Esophagus (tissue), 2 donors: ENCODE measurements at regions not wholly inside any gene's neighbourhood (a gene's known extent, or its start where the extent isn't known, plus 50 kb on each side); places are given as distances from the start of the nearest gene placed in this dataset.

Experiments
- H3K27ac ChIP-seq, 2 donors: one replicate each; pipeline ENCODE4 v1.5.1; 2013; ENCODE audit warnings: low read depth in 2 of 2, mild to moderate bottlenecking in 2 of 2, inconsistent platforms in 1 of 2, low read length in 1 of 2, moderate library complexity in 1 of 2
- H3K27me3 ChIP-seq, 2 donors: one replicate each; pipeline ENCODE4 v1.6.1; 2013; ENCODE audit warnings: low read length in 2 of 2, control low read depth in 1 of 2, mild to moderate bottlenecking in 1 of 2; ENCODE audit not compliant: insufficient read depth in 2 of 2, control insufficient read depth in 1 of 2
- H3K36me3 ChIP-seq, 2 donors: one replicate each; pipeline ENCODE4 v1.6.1; 2013; ENCODE audit warnings: low read length in 1 of 2; ENCODE audit not compliant: control insufficient read depth in 2 of 2, insufficient read depth in 2 of 2
- H3K4me1 ChIP-seq, 2 donors: one replicate each; pipeline ENCODE4 v1.6.1; 2013; ENCODE audit warnings: low read length in 1 of 2; ENCODE audit not compliant: control insufficient read depth in 2 of 2, insufficient read depth in 2 of 2
- H3K4me3 ChIP-seq, 2 donors: one replicate each; pipeline ENCODE4 v1.5.1; 2013; ENCODE audit warnings: low read length in 2 of 2, mild to moderate bottlenecking in 2 of 2, low read depth in 1 of 2, moderate library complexity in 1 of 2
- H3K9me3 ChIP-seq, 2 donors: one replicate each; pipeline ENCODE4 v1.6.1; 2013; ENCODE audit warnings: mild to moderate bottlenecking in 2 of 2, low read depth in 1 of 2, low read length in 1 of 2, moderate library complexity in 1 of 2; ENCODE audit not compliant: control insufficient read depth in 2 of 2, insufficient read depth in 1 of 2
- WGBS, 2 donors: extraction: QIAGEN DNeasy Blood & Tissue Kit; methylation state at CpG; one replicate each; pipeline ENCODE4 v1.1.7; 2013; 5-methylcytosine and 5-hydroxymethylcytosine counted together
- donor health status: healthy with polysubstance abuse.
- donor health status: Bipolar disorder and iron deficiency.

DNA sequence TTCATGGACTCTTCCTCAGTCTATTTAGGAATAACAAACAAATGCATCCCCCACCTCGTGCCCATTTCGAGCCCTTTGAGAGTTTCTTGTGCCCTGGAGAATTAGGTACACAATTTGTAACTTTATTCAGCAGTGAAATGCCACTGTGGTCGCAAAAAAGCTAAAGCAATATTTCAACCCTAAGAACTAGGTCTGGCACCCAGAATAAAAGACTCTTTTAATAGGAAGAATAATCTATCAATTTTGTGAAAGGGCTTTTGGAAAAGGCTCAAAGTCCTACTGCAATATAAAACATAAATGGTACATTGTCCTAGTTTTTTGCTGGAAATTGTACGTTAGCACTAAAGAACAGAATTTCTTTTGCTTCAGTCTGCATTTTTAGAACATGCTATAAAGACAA lies 304.6 kb upstream of the TENM3 start:
- Histone ChIP-seq H3K36me3 (no peaks in the 10 kb centered on the region), H3K27ac (no peak overlapping the region), H3K4me3 (no peak overlapping the region), H3K4me1 (no peaks in the 10 kb centered on the region), H3K9me3 (no peaks in the 10 kb centered on the region), H3K27me3 (no peaks in the 10 kb centered on the region)
- WGBS, 2 donors: 59 to 64% methylated on average over 4 of the region's 4 CpGs

DNA sequence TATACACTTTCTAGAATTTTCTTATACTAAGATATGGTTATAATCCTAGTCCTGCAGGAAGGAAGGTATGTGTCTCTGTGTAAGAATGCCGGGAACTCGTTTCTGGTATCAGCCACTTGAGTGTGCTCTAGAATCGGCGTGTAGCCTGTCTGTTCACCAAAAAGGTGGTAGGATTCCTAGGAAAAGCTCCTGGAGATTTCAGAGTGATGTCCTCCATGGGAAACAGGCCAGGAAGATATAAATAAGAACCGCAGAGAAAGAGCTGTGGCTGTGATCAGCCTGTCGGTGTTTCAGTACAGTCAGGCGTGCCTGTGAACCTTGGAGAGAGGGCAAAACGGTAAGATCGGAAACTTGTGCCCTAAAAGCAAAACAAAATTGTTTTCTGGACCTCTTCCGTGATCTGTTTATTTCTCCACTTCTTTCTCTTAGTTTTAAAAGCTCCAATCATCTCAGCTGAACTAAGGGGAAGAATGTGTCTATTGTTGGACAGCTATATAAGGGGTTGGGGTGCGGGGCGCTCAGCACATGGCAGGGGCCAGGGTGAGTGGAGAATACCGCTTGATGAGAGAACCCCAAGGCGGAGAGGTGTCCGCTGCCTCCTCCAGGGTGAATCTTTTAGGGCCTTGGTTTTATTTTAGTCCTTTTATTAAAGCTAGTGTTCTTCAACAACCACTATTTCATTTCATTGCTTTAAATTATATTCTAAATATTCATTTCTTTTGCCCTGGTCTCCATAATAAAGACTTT lies 303.8 kb upstream of the TENM3 start:
- Histone ChIP-seq H3K36me3 (no peaks in the 10 kb centered on the region), H3K27me3 (no peaks in the 10 kb centered on the region), H3K4me1 (no peaks in the 10 kb centered on the region), H3K9me3 (no peaks in the 10 kb centered on the region), H3K4me3 (no peak overlapping the region), H3K27ac (no peak overlapping the region)
- 74 to 76% methylated on average over 15 of the region's 15 CpGs for WGBS, 2 donors

DNA sequence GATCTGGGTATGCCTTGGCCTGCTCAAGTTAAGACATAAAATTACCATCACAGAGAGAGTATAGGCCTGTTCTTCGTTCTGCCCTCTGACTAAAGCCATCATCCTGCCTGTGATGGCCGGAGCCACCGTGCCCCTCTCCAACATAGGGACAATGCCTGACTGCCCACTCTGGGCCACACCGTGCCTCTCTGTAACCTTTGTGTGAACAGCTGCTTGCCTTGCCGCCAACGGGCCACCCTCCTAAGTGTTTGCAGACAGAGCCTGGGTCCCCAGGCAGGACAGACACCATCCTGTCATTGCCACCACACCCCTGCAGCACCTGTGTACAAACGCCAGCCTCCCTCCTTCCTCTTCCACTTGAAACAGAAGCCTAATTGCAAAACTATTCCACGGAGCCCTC lies 298.7 kb upstream of the TENM3 start:
- 83 to 84% methylated on average over 8 of the region's 8 CpGs for WGBS, 2 donors
- no peaks in the 10 kb centered on the region for H3K9me3 ChIP-seq
- no peaks in the 10 kb centered on the region for H3K4me1 ChIP-seq
- H3K4me3 ChIP-seq: no peak overlapping the region
- H3K36me3 ChIP-seq: no peaks in the 10 kb centered on the region
- H3K27me3 ChIP-seq: no peaks in the 10 kb centered on the region
- no peak overlapping the region for H3K27ac ChIP-seq

DNA sequence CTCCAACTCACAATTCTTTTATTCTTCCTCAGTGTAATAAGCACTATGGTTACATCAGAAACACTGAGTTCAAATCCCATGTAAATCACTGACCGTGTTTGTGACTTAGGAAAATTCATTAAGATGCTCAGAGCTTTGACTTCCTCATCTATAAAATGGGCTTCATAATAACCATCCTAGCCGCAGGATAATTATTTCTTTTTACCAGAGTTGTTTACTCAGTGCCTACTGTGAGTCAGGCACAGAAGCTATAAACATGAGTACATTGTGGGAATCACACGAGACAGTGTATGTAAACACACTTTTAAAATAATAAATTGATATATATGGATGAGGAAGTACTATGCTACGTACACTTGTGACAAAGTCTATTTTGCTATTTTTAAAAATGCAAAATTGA lies 296.3 kb upstream of the TENM3 start:
- H3K4me1 ChIP-seq: no peaks in the 10 kb centered on the region
- no peaks in the 10 kb centered on the region for H3K27me3 ChIP-seq
- H3K36me3 ChIP-seq: no peaks in the 10 kb centered on the region
- 73 to 79% methylated on average over 4 of the region's 4 CpGs for WGBS, 2 donors
- H3K4me3 ChIP-seq: no peak overlapping the region
- no peak overlapping the region for H3K27ac ChIP-seq
- H3K9me3 ChIP-seq: no peaks in the 10 kb centered on the region

DNA sequence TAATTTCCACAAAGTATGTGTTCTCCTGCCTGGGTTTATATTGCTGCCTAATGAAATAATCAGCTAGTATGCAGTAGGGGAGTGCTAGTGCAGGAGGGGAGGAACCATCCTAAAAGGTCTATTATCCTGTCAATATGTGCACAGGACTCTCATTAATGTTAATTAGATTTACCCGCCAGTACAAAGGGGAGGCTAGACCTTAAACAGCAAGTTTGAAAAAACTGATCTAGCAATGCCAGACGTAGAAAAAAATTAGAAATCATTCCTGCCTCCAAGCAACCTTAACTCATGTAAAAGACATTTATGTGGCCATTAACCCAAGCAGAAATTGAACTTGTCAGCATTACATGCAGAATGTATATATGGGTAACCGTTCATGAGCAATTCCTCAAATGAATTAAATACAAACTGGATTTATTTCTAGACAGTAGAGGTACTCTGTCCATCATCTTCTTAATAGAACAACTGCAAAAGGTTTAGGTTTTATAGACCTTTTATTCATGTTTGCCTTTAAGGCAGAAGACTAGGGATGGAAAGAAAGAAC lies 294.3 kb upstream of the TENM3 start:
- H3K36me3 ChIP-seq: no peaks in the 10 kb centered on the region
- WGBS, 2 donors: 74 to 77% methylated on average over 3 of the region's 3 CpGs
- H3K4me3 ChIP-seq: no peak overlapping the region
- H3K4me1 ChIP-seq: no peaks in the 10 kb centered on the region
- no peaks in the 10 kb centered on the region for H3K9me3 ChIP-seq
- H3K27me3 ChIP-seq: no peaks in the 10 kb centered on the region
- H3K27ac ChIP-seq: no peak overlapping the region

DNA sequence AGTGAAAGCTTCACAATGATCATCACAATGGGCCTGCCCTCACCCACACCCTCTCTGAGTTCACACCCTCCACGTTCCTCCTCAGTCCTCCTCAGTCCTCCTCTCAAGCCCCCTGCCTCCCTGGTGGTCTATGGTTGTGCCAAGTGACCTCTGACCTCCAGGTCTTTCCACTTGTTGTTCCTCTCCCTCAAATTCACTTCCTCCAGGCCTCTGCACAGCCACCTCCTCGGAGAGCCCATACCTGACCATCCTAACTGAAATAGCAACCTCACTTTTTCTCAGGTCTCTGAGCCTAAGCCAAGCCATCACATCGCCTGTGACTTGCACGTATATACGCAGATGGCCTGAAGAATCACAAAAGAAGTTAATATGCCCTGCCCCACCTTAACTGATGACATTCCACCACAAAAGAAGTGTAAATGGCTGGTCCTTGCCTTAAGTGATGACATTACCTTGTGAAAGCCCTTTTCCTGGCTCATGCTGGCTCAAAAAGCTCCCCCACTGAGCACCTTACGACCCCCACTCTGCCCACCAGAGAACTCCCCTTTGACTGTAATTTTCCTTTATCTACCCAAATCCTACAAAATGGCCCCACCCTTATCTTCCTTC lies 293.4 kb upstream of the TENM3 start:
- Histone ChIP-seq H3K4me3 (no peak overlapping the region), H3K4me1 (no peaks in the 10 kb centered on the region)
- WGBS, 2 donors: 78 to 83% methylated on average over 6 of the region's 6 CpGs

DNA sequence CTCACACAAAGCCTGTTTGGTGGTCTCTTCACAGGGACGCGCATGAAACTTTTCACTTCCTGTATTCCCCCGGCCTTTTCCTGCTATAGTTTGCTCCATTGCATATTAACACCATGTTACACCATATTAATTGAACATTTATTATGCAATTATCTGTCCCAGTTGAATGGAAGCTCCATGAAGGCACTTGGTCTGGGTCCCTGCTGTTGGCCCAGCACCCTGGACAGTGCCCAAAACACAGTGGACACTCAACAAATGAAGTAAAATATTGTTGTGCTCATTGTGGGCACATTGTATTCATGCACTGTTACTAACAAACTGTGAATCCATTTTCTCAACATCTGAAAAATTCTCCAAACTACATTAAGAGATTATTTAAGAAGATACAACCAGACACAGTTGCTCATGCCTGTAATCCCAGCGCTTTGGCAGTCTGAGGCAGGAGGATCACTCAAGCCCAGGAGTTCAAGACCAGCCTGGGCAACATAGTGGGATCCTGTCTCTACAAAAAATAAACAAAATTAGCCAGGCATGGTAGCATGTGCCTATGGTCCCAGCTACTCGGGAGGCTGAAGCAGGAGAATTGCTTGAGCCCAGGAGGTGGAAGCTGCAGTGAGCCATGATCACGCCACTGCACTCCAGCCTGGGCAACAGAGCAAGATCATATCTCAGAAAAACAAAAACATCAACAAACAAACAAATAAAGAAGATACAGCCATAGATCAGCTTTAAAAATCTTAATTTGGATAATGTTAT lies 292.7 kb upstream of the TENM3 start:
- WGBS, 2 donors: 74 to 81% methylated on average over 6 of the region's 6 CpGs

More for the DNA sequence above, 293.4 kb upstream of the TENM3 start:
- no peaks in the 10 kb centered on the region for H3K9me3 ChIP-seq
- no peaks in the 10 kb centered on the region for H3K27me3 ChIP-seq
- H3K27ac ChIP-seq: no peak overlapping the region
- H3K36me3 ChIP-seq: no peaks in the 10 kb centered on the region

DNA sequence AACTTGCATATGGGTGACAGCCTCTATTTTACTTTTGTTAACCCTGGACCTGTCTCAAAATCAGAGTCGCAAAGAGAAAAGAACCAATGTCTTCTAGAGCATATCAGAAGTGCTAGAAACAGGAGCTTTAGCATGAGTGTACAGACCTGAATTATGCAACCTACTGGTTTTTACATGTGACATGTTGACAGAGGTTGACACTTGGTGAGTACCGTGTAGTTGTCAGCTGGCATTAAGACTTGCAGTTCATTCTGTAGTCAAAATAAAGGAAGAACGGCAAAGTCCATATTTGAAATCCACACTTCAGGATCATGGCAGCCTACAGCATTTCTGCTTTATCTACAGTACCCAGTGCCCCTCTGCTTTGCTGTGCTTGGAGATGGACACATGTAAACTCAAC lies 291.9 kb upstream of the TENM3 start:
- no peak overlapping the region for H3K27ac ChIP-seq
- H3K36me3 ChIP-seq: no peaks in the 10 kb centered on the region
- 88 to 90% methylated on average over 3 of the region's 3 CpGs for whole genome bisulfite sequencing, 2 donors
- no peaks in the 10 kb centered on the region for H3K9me3 ChIP-seq
- H3K27me3 ChIP-seq: no peaks in the 10 kb centered on the region
- H3K4me1 ChIP-seq: no peaks in the 10 kb centered on the region
- H3K4me3 ChIP-seq: no peak overlapping the region

More for the DNA sequence above, 292.7 kb upstream of the TENM3 start:
- H3K27me3 ChIP-seq: no peaks in the 10 kb centered on the region
- no peak overlapping the region for H3K27ac ChIP-seq
- H3K9me3 ChIP-seq: no peaks in the 10 kb centered on the region
- H3K36me3 ChIP-seq: no peaks in the 10 kb centered on the region
- H3K4me3 ChIP-seq: no peak overlapping the region
- H3K4me1 ChIP-seq: no peaks in the 10 kb centered on the region

DNA sequence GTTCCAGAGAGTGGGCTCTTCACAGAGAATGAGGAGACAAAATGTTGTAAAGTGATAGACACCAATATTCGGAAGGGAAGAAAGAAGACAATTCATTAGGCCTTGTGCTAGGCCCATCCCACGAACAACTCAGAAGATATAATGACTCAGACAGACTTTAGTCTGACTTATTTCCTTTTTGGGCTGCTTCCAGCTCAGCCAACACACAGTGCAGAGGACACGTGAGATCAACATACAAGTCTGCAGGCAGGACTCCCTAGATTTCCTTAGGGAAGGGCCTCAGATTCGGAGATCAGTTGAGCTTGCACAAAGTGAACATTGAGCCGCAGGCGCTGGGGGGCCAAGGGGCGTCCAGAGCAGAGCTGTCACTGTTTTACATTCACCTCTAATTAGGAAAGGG lies 290.7 kb upstream of the TENM3 start:
- WGBS, 2 donors: 40 to 45% methylated on average over 7 of the region's 7 CpGs
- Histone ChIP-seq H3K4me3 (no peak overlapping the region), H3K27me3 (no peaks in the 10 kb centered on the region), H3K9me3 (no peaks in the 10 kb centered on the region), H3K27ac (no peak overlapping the region), H3K36me3 (no peaks in the 10 kb centered on the region), H3K4me1 (no peaks in the 10 kb centered on the region)
